IMR-90 (cell line): ENCODE measurements at regions not wholly inside any gene's neighbourhood (a gene's known extent, or its start where the extent isn't known, plus 50 kb on each side); places are given as distances from the start of the nearest gene placed in this dataset.

Experiments
- ATAC-seq: fragments of 200-7000 bp; cut with Tn5 transposase; 2 replicates; pipeline ENCODE4 v1.9.1; 2020; ENCODE audit warnings: low read depth, mild to moderate bottlenecking, moderate library complexity
- BruUV-seq: library from RNA; stranded (reverse); fragments of 400-500 nt; replicated peaks from 2 replicates; lab custom pipeline; 2021; lab: Mats Ljungman, UMichigan
- CTCF ChIA-PET: fragments of 300-600 bp; formaldehyde crosslinking; extraction: SDS; loops from one replicate; lab custom pipeline; 2021; ENCODE audit warnings: antibody characterized with exemption; lab: Yijun Ruan, JAX
- POLR2A ChIA-PET: fragments of 300-600 bp; sonication (Branson Sonifier 250); formaldehyde crosslinking; loops from one replicate; lab custom pipeline; 2022; ENCODE audit warnings: antibody characterized with exemption; ENCODE audit not compliant: unreplicated experiment; lab: Charles Lee
- DNase-seq: peaks from one replicate; pipeline ENCODE4 v3.0.0; 2013
- H2AFZ ChIP-seq: replicated peaks from 2 replicates; pipeline ENCODE3; 2013; ENCODE audit warnings: low read length, mild to moderate bottlenecking; ENCODE audit not compliant: poor library complexity
- H2AK5ac ChIP-seq: 2 replicates; pipeline ENCODE4 v1.6.1; 2013; ENCODE audit warnings: low read depth, low read length, inconsistent platforms
- H2AK9ac ChIP-seq: replicated peaks from 2 replicates; pipeline ENCODE3; 2013; ENCODE audit warnings: mild to moderate bottlenecking, low read depth, low read length, moderate library complexity; ENCODE audit not compliant: poor library complexity
- H2BK120ac ChIP-seq: 2 replicates; pipeline ENCODE4 v1.6.1; 2013; ENCODE audit warnings: low read depth, low read length, inconsistent platforms
- H2BK15ac ChIP-seq: 3 replicates; pipeline ENCODE4 v1.6.1; 2013; ENCODE audit warnings: low read depth, low read length, inconsistent platforms
- H2BK20ac ChIP-seq: 2 replicates; pipeline ENCODE4 v1.6.1; 2013; ENCODE audit warnings: low read depth, mild to moderate bottlenecking, inconsistent platforms, low read length, moderate library complexity
- H2BK5ac ChIP-seq: 2 replicates; pipeline ENCODE4 v1.6.1; 2013; ENCODE audit warnings: mild to moderate bottlenecking, low read depth, low read length, inconsistent platforms; ENCODE audit not compliant: poor library complexity, severe bottlenecking
- H3K14ac ChIP-seq: replicated peaks from 2 replicates; pipeline ENCODE4 v1.6.1; 2013; ENCODE audit warnings: low read depth, low read length, inconsistent platforms
- H3K18ac ChIP-seq: 2 replicates; pipeline ENCODE4 v1.6.1; 2013; ENCODE audit warnings: low read depth, low read length, control low read depth
- H3K23ac ChIP-seq: 2 replicates; pipeline ENCODE4 v1.6.1; 2013; ENCODE audit warnings: low read depth, low read length, inconsistent platforms
- H3K27ac ChIP-seq: 2 replicates; pipeline ENCODE4 v1.5.1; 2013; ENCODE audit warnings: mild to moderate bottlenecking, control low read depth, low read length; ENCODE audit not compliant: insufficient read depth
- H3K27me3 ChIP-seq: 2 replicates; pipeline ENCODE4 v1.6.1; 2013; ENCODE audit warnings: low read length; ENCODE audit not compliant: control insufficient read depth, insufficient read depth
- H3K36me3 ChIP-seq: 2 replicates; pipeline ENCODE4 v1.6.1; 2013; ENCODE audit warnings: low read length, mixed read lengths; ENCODE audit not compliant: control insufficient read depth, insufficient read depth
- H3K4ac ChIP-seq: 2 replicates; pipeline ENCODE4 v1.6.1; 2013; ENCODE audit warnings: low read depth, low read length, inconsistent platforms
- H3K4me1 ChIP-seq: 2 replicates; pipeline ENCODE4 v1.6.1; 2013; ENCODE audit warnings: low read length, mixed read lengths; ENCODE audit not compliant: control insufficient read depth, insufficient read depth
- H3K4me2 ChIP-seq: 2 replicates; pipeline ENCODE4 v1.6.1; 2013; ENCODE audit warnings: low read depth, mild to moderate bottlenecking, control low read depth, low read length, moderate library complexity
- H3K4me3 ChIP-seq: 2 replicates; pipeline ENCODE4 v1.5.1; 2013; ENCODE audit warnings: low read depth, mild to moderate bottlenecking, control low read depth, low read length, moderate library complexity; ENCODE audit not compliant: insufficient read depth
- H3K56ac ChIP-seq: 2 replicates; pipeline ENCODE4 v1.6.1; 2013; ENCODE audit warnings: low read length, inconsistent platforms; ENCODE audit not compliant: insufficient read depth; ENCODE audit errors: extremely low read depth
- H3K79me1 ChIP-seq, 2 experiments: 2 replicates each; pipeline ENCODE4 v1.6.1; 2013; ENCODE audit warnings: low read length in 2 of 2, inconsistent platforms in 1 of 2, low read depth in 1 of 2
- H3K9ac ChIP-seq: 2 replicates; pipeline ENCODE4 v1.6.1; 2013; ENCODE audit warnings: low read depth, low read length, control low read depth
- H3K9me1 ChIP-seq: 2 replicates; pipeline ENCODE4 v1.6.1; 2013; ENCODE audit warnings: low read length, inconsistent platforms; ENCODE audit not compliant: insufficient read depth
- H3K9me3 ChIP-seq: 2 replicates; pipeline ENCODE4 v1.6.1; 2013; ENCODE audit warnings: low read length; ENCODE audit not compliant: control insufficient read depth, insufficient read depth
- H4K20me1 ChIP-seq: 2 replicates; pipeline ENCODE4 v1.6.1; 2013; ENCODE audit warnings: low read length, inconsistent platforms; ENCODE audit not compliant: insufficient read depth
- H4K5ac ChIP-seq: 2 replicates; pipeline ENCODE4 v1.6.1; 2013; ENCODE audit warnings: mild to moderate bottlenecking, low read depth, low read length, control low read depth
- H4K8ac ChIP-seq, 2 experiments: 2 replicates each; pipeline ENCODE4 v1.6.1; 2013; ENCODE audit warnings: low read depth in 2 of 2, low read length in 2 of 2, control low read depth in 1 of 2, inconsistent platforms in 1 of 2
- H4K91ac ChIP-seq: 2 replicates; pipeline ENCODE4 v1.6.1; 2013; ENCODE audit warnings: low read depth, low read length, inconsistent platforms; ENCODE audit not compliant: insufficient read depth
- BHLHE40 ChIP-seq: fragments of 150-350 bp; IDR thresholded peaks from 2 replicates; pipeline ENCODE4 v1.6.1; 2016; ENCODE audit warnings: mild to moderate bottlenecking, low read depth, low read length
- CEBPB ChIP-seq: IDR thresholded peaks from 2 replicates; pipeline ENCODE4 v1.6.1; 2012; ENCODE audit warnings: low read depth, low read length, improper control_type of control experiment
- CHD1 ChIP-seq: IDR thresholded peaks from 2 replicates; pipeline ENCODE4 v1.6.1; 2012; ENCODE audit warnings: low read depth, low read length, improper control_type of control experiment
- CTCF ChIP-seq: conservative IDR thresholded peaks from 2 replicates; pipeline ENCODE4 v1.5.1; 2012; ENCODE audit warnings: mild to moderate bottlenecking, low read depth, low read length, improper control_type of control experiment
- FOS ChIP-seq: fragments of 150-350 bp; IDR thresholded peaks from 2 replicates; pipeline ENCODE4 v1.6.1; 2016; ENCODE audit warnings: low read depth, low read length
- MAFK ChIP-seq: IDR thresholded peaks from 2 replicates; pipeline ENCODE4 v1.6.1; 2012; ENCODE audit warnings: low read depth, low read length, improper control_type of control experiment
- MAZ ChIP-seq: IDR thresholded peaks from 2 replicates; pipeline ENCODE4 v1.6.1; 2012; ENCODE audit warnings: low read depth, mild to moderate bottlenecking, low read length, improper control_type of control experiment, moderate library complexity, borderline replicate concordance
- MXI1 ChIP-seq: IDR thresholded peaks from 2 replicates; pipeline ENCODE4 v1.6.1; 2012; ENCODE audit warnings: low read depth, mild to moderate bottlenecking, low read length, moderate library complexity, borderline replicate concordance
- NFE2L2 ChIP-seq: fragments of 150-350 bp; IDR thresholded peaks from 2 replicates; pipeline ENCODE4 v1.6.1; 2016; ENCODE audit warnings: low read depth, mild to moderate bottlenecking, low read length
- POLR2A ChIP-seq: IDR thresholded peaks from 2 replicates; pipeline ENCODE4 v1.6.1; 2012; ENCODE audit warnings: mild to moderate bottlenecking, low read depth, low read length
- RAD21 ChIP-seq: IDR thresholded peaks from 2 replicates; pipeline ENCODE4 v1.6.1; 2012; ENCODE audit warnings: low read length, improper control_type of control experiment
- RCOR1 ChIP-seq: IDR thresholded peaks from 2 replicates; pipeline ENCODE4 v1.6.1; 2012; ENCODE audit warnings: mild to moderate bottlenecking, low read length, improper control_type of control experiment; ENCODE audit not compliant: insufficient replicate concordance
- RFX5 ChIP-seq: IDR thresholded peaks from 2 replicates; pipeline ENCODE4 v1.8.0; 2012; ENCODE audit warnings: low read depth, mild to moderate bottlenecking, low read length, moderate library complexity
- dilution Hi-C: fragments of 300-500 bp; cut with HindIII; formaldehyde crosslinking; loops from one replicate; pipeline ENCODE4 v1.14.3; 2018; ENCODE audit warnings: low sequenced_read_pairs; ENCODE audit not compliant: unreplicated experiment
- in situ Hi-C: fragments of 300-500 bp; cut with MboI; formaldehyde crosslinking; loops from 3 replicates; pipeline ENCODE4 v1.14.3; 2019; ENCODE audit warnings: low sequenced_read_pairs, inconsistent platforms, mixed read lengths
- intact Hi-C: fragments of 100-400 bp; cut with micrococcal nuclease; formaldehyde crosslinking; loops from 2 replicates; pipeline ENCODE4 v1.10.0; 2022
- TF ChIP-seq, protein P1 (sequence below): fragments of 150-350 bp; IDR thresholded peaks from 2 replicates; pipeline ENCODE4 v1.6.1; 2017; ENCODE audit warnings: mild to moderate bottlenecking, antibody characterized with exemption, low read length, low read depth

DNA sequence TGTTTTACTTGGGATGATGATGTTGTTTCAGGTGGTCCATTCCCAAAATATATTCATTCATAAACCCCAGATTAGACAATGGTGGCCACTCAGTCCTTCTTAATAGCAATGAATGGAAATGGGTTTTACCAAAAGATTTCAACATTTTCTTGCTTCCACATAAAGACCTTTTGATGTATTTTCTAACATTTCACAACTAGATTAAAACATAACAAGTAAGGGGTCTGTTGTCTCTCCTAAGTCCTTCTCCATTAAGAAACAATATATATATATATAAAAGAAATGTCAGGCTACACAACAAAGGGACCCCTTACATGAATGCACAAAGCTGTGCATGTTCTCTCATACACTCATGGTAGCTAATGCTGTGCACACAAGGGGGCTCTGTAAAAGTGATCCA lies 176.4 kb downstream of the ANXA2 start:
- Histone ChIP-seq H2AFZ (no peak overlapping the region), H4K91ac (no peak overlapping the region), H3K9me3 (no peaks in the 10 kb centered on the region), H3K79me1 (no peaks in the 10 kb centered on the region), H3K14ac (no peak overlapping the region), H4K5ac (no peak overlapping the region), H3K4ac (no peak overlapping the region), H2AK9ac (no peak overlapping the region), H2AK5ac (no peak overlapping the region), H2BK120ac (no peak overlapping the region), H4K8ac (no peak overlapping the region), H3K27me3 (peaks cover 6% of the 10 kb centered on the region), H3K4me3 (no peak overlapping the region), H2BK5ac (no peak overlapping the region), H3K36me3 (no peaks in the 10 kb centered on the region), H3K4me2 (no peak overlapping the region), H4K20me1 (no peaks in the 10 kb centered on the region), H3K9ac (no peak overlapping the region), H3K23ac (no peak overlapping the region), H3K56ac (no peak overlapping the region), H3K9me1 (no peaks in the 10 kb centered on the region), H2BK20ac (no peak overlapping the region), H3K4me1 (no peaks in the 10 kb centered on the region), H3K18ac (no peak overlapping the region), H3K27ac (no peak overlapping the region), H2BK15ac (no peak overlapping the region)
- in situ Hi-C loops (no loop called here), dilution Hi-C loops (no loop called here), intact Hi-C loops (no loop called here)
- ATAC-seq (no peak), DNase-seq (no peak)
- no TSS peak for BruUV-seq
- ChIA-PET POLR2A (interaction anchor here (0.7 kb wide), 1 partner anchor 18 kb away, joined by 6 read pairs; no protein-coding TSS in a partner anchor), CTCF (no interaction called here)
- TF ChIP-seq, protein P1, sequence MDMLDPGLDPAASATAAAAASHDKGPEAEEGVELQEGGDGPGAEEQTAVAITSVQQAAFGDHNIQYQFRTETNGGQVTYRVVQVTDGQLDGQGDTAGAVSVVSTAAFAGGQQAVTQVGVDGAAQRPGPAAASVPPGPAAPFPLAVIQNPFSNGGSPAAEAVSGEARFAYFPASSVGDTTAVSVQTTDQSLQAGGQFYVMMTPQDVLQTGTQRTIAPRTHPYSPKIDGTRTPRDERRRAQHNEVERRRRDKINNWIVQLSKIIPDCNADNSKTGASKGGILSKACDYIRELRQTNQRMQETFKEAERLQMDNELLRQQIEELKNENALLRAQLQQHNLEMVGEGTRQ, result no peak
- TF ChIP-seq CTCF, result no peak
- TF ChIP-seq CHD1, result no peak
- TF ChIP-seq BHLHE40, result no peak
- TF ChIP-seq MAFK, result no peak
- TF ChIP-seq NFE2L2, result no peak
- TF ChIP-seq MXI1, result no peak
- TF ChIP-seq FOS, result no peak
- TF ChIP-seq CEBPB, result no peak
- TF ChIP-seq MAZ, result no peak
- no peak for TF ChIP-seq POLR2A
- TF ChIP-seq RAD21, result no peak
- TF ChIP-seq RFX5, result no peak
- TF ChIP-seq RCOR1, result no peak
